SK-N-SH treated with all-trans-retinoic acid at 6 μM for 48 hours (cell line): ENCODE measurements at regions not wholly inside any gene's neighbourhood (a gene's known extent, or its start where the extent isn't known, plus 50 kb on each side); places are given as distances from the start of the nearest gene placed in this dataset.
A peak's percentile ranks its signal among the peaks of the same experiment; 100 is the strongest.

ENCODE experiments used
- ATAC-seq: fragments of 200-7000 bp; cut with Tn5 transposase; 3 replicates; pipeline ENCODE4 v1.9.1; 2020; ENCODE audit warnings: mild to moderate bottlenecking, moderate library complexity
- ARNTL ChIP-seq: fragments of 450-650 bp; formaldehyde crosslinking; IDR thresholded peaks from 2 replicates; pipeline ENCODE4 v1.5.0; 2020; ENCODE audit warnings: low read depth, mild to moderate bottlenecking, moderate library complexity, borderline replicate concordance
- BACH2 ChIP-seq: fragments of 250-450 bp; sonication (Bioruptor Pico); IDR thresholded peaks from 2 replicates; pipeline ENCODE4 v1.9.0; 2021; ENCODE audit warnings: mild to moderate bottlenecking, borderline replicate concordance
- CREB5 ChIP-seq: fragments of 250-450 bp; sonication (Bioruptor Pico); IDR thresholded peaks from 2 replicates; pipeline ENCODE4 v1.5.1; 2020; ENCODE audit warnings: low read depth, mild to moderate bottlenecking, moderate library complexity
- CSRNP3 ChIP-seq: fragments of 250-450 bp; sonication (Bioruptor Pico); IDR thresholded peaks from 2 replicates; pipeline ENCODE4 v1.5.1; 2021; ENCODE audit warnings: mild to moderate bottlenecking, moderate library complexity
- ESRRG ChIP-seq: fragments of 250-450 bp; sonication (Bioruptor Pico); IDR thresholded peaks from 2 replicates; pipeline ENCODE4 v1.6.1; 2021; ENCODE audit warnings: mild to moderate bottlenecking
- GLIS3 ChIP-seq: fragments of 250-450 bp; sonication (Bioruptor Pico); IDR thresholded peaks from 2 replicates; pipeline ENCODE4 v1.5.0; 2020; ENCODE audit warnings: mild to moderate bottlenecking, moderate library complexity
- ISL1 ChIP-seq: fragments of 250-450 bp; sonication (Bioruptor Pico); IDR thresholded peaks from 2 replicates; pipeline ENCODE4 v2.1.2; 2022; ENCODE audit warnings: mild to moderate bottlenecking, moderate library complexity
- OSR1 ChIP-seq: fragments of 250-450 bp; sonication (Bioruptor Pico); IDR thresholded peaks from 2 replicates; pipeline ENCODE4 v1.8.0; 2022; ENCODE audit warnings: moderate library complexity, mild to moderate bottlenecking, inconsistent platforms
- PATZ1 ChIP-seq: fragments of 250-450 bp; sonication (Bioruptor Pico); IDR thresholded peaks from 2 replicates; pipeline ENCODE4 v1.8.0; 2020; ENCODE audit warnings: mild to moderate bottlenecking, moderate library complexity, borderline replicate concordance
- POU6F1 ChIP-seq: fragments of 250-450 bp; sonication (Bioruptor Pico); IDR thresholded peaks from 2 replicates; pipeline ENCODE4 v1.8.0; 2021; ENCODE audit warnings: low read depth, mild to moderate bottlenecking, moderate library complexity, borderline replicate concordance
- PPARA ChIP-seq: fragments of 250-450 bp; sonication (Bioruptor Pico); IDR thresholded peaks from 2 replicates; pipeline ENCODE4 v1.5.0; 2020; ENCODE audit warnings: mild to moderate bottlenecking, borderline replicate concordance
- RARB ChIP-seq: fragments of 250-450 bp; sonication (Bioruptor Pico); IDR thresholded peaks from 2 replicates; pipeline ENCODE4 v1.8.0; 2021; ENCODE audit warnings: mild to moderate bottlenecking, moderate library complexity
- SNAI2 ChIP-seq: fragments of 250-450 bp; sonication (Bioruptor Pico); IDR thresholded peaks from 2 replicates; pipeline ENCODE4 v1.5.0; 2020; ENCODE audit warnings: mild to moderate bottlenecking, moderate library complexity
- TCF4 ChIP-seq: fragments of 250-450 bp; sonication (Bioruptor Pico); IDR thresholded peaks from 2 replicates; pipeline ENCODE4 v1.8.0; 2021; ENCODE audit warnings: mild to moderate bottlenecking, moderate library complexity, borderline replicate concordance
- TOX ChIP-seq: fragments of 250-450 bp; sonication (Bioruptor Pico); IDR thresholded peaks from 2 replicates; pipeline ENCODE4 v1.8.0; 2021; ENCODE audit warnings: mild to moderate bottlenecking, moderate library complexity, borderline replicate concordance
- TSHZ2 ChIP-seq: fragments of 250-450 bp; sonication (Bioruptor Pico); IDR thresholded peaks from 2 replicates; pipeline ENCODE4 v1.5.0; 2020; ENCODE audit warnings: mild to moderate bottlenecking, moderate library complexity
- ZFP3 ChIP-seq: fragments of 250-450 bp; sonication (Bioruptor Pico); IDR thresholded peaks from 2 replicates; pipeline ENCODE4 v1.5.0; 2020; ENCODE audit warnings: mild to moderate bottlenecking, moderate library complexity
- ZFP30 ChIP-seq: fragments of 450-650 bp; formaldehyde crosslinking; IDR thresholded peaks from 2 replicates; pipeline ENCODE4 v1.5.0; 2022; ENCODE audit warnings: mild to moderate bottlenecking, moderate library complexity
- ZNF565 ChIP-seq: fragments of 450-650 bp; formaldehyde crosslinking; conservative IDR thresholded peaks from 2 replicates; pipeline ENCODE4 v1.5.0; 2020; ENCODE audit warnings: low read depth, mild to moderate bottlenecking, moderate library complexity
- ZNF8 ChIP-seq: fragments of 450-650 bp; formaldehyde crosslinking; IDR thresholded peaks from 2 replicates; pipeline ENCODE4 v1.5.0; 2020; ENCODE audit warnings: mild to moderate bottlenecking, moderate library complexity

- TF ChIP-seq ZNF8 (CRISPR knock-in tag) (no peak), CREB5 (no peak), ZNF565 (CRISPR knock-in tag) (no peak), PATZ1 (no peak), TOX (no peak), BACH2 (CRISPR knock-in tag) (no peak), ESRRG (no peak), OSR1 (CRISPR knock-in tag) (no peak), RARB (CRISPR knock-in tag) (no peak)
- peak; percentile 51; the same call in 2 of the 3 replicates for ATAC-seq
Measured at GRCh38 chr3:13263770-13264467, 156.2 kb downstream of the NUP210 start.

GRCh38 chr3:13262493-13263211 is 157.5 kb downstream of the NUP210 start:
- TF ChIP-seq TOX (no peak), ESRRG (no peak), CREB5 (no peak)
- no peak for ATAC-seq

- ATAC-seq: no peak
- TF ChIP-seq SNAI2 (CRISPR knock-in tag) (no peak), CSRNP3 (CRISPR knock-in tag) (no peak), PPARA (CRISPR knock-in tag) (no peak), ZNF565 (CRISPR knock-in tag) (no peak), TOX (no peak), ZFP30 (no peak), POU6F1 (CRISPR knock-in tag) (no peak), ISL1 (CRISPR knock-in tag) (no peak), GLIS3 (CRISPR knock-in tag) (no peak), ESRRG (no peak), CREB5 (no peak), TCF4 (CRISPR knock-in tag) (no peak), ZFP3 (no peak), RARB (CRISPR knock-in tag) (no peak), TSHZ2 (CRISPR knock-in tag) (no peak), BACH2 (CRISPR knock-in tag) (no peak), ARNTL (CRISPR knock-in tag) (no peak), OSR1 (CRISPR knock-in tag) (no peak), PATZ1 (no peak)
Measured at GRCh38 chr3:13261892-13262291, 158.2 kb downstream of the NUP210 start.
